ENCODE measurements at regions not wholly inside any gene's neighbourhood (a gene's known extent, or its start where the extent isn't known, plus 50 kb on each side); places are given as distances from the start of the nearest gene placed in this dataset.

GRCh38 chr12:132422381-132423043 is 67.4 kb upstream of the FBRSL1 start:
- BruUV-seq (replicated peaks) = no TSS peak
- no peak overlapping the region for H2BK5ac ChIP-seq (ENCODE audit: low read depth, low read length, poor library complexity, severe bottlenecking)
- H3K18ac ChIP-seq (ENCODE audit: low read depth, low read length) = no peak overlapping the region; the same call in 1 of the 2 replicates
- dilution Hi-C loops (cut with HindIII; ENCODE audit: low sequenced_read_pairs, unreplicated experiment) (no loop called here), intact Hi-C loops (cut with micrococcal nuclease) (no loop called here), in situ Hi-C loops (cut with MboI; ENCODE audit: low sequenced_read_pairs) (no loop called here)
- no peaks in the 10 kb centered on the region for H3K79me1 ChIP-seq (ENCODE audit: low read depth in 1 of 2, low read length in 2 of 2)
- TF ChIP-seq RFX5 (IDR thresholded peaks at IDR 0.05; ENCODE audit: low read depth, low read length) = no peak
- no peak for TF ChIP-seq MAFK (IDR thresholded peaks at IDR 0.05; ENCODE audit: low read depth, low read length)
- no peak for TF ChIP-seq MAZ (IDR thresholded peaks at IDR 0.05; ENCODE audit: borderline replicate concordance, low read depth, low read length)
- TF ChIP-seq FOS (IDR thresholded peaks at IDR 0.05; ENCODE audit: low read depth, low read length) = no peak
- no peak for TF ChIP-seq ELK1 (IDR thresholded peaks at IDR 0.05; ENCODE audit: borderline replicate concordance, low read depth, low read length)
- TF ChIP-seq RAD21 (IDR thresholded peaks at IDR 0.05; ENCODE audit: low read length) = no peak
- TF ChIP-seq POLR2A (IDR thresholded peaks at IDR 0.05; ENCODE audit: low read depth, low read length) = no peak
- no peak for TF ChIP-seq CEBPB (IDR thresholded peaks at IDR 0.05; ENCODE audit: low read depth, low read length)
- TF ChIP-seq MXI1 (IDR thresholded peaks at IDR 0.05; ENCODE audit: borderline replicate concordance, low read depth, low read length) = no peak
- TF ChIP-seq RCOR1 (IDR thresholded peaks at IDR 0.05; ENCODE audit: insufficient replicate concordance, low read length) = no peak
- no peak for TF ChIP-seq USF2 (IDR thresholded peaks at IDR 0.05; ENCODE audit: low read depth, low read length)
- no peak for TF ChIP-seq CTCF (conservative IDR thresholded peaks at IDR 0.05; ENCODE audit: low read depth, low read length)
- TF ChIP-seq SMC3 (IDR thresholded peaks at IDR 0.05; ENCODE audit: low read depth, low read length) = no peak
- TF ChIP-seq NFE2L2 (IDR thresholded peaks at IDR 0.05; ENCODE audit: low read depth, low read length) = no peak
- no peak for TF ChIP-seq CHD1 (IDR thresholded peaks at IDR 0.05; ENCODE audit: low read depth, low read length)
- TF ChIP-seq BHLHE40 (IDR thresholded peaks at IDR 0.05; ENCODE audit: low read depth, low read length) = no peak
- no peak overlapping the region; the same call in 1 of the 2 replicates for H3K4me2 ChIP-seq (ENCODE audit: low read depth, low read length)
- H3K56ac ChIP-seq (ENCODE audit: extremely low read depth, insufficient read depth, low read length) = no peak overlapping the region
- no peak overlapping the region for H3K4ac ChIP-seq (ENCODE audit: low read depth, low read length)
- peaks cover 38% of the 10 kb centered on the region for H3K27me3 ChIP-seq (ENCODE audit: control insufficient read depth, insufficient read depth, low read length)
- H3K27ac ChIP-seq (ENCODE audit: insufficient read depth, low read length) = no peak overlapping the region; the same call in 1 of the 2 replicates
- H3K9me3 ChIP-seq (ENCODE audit: control insufficient read depth, insufficient read depth, low read length) = peaks cover 11% of the 10 kb centered on the region
- no peak overlapping the region for H3K14ac ChIP-seq (replicated peaks; ENCODE audit: low read depth, low read length)
- 88% methylated on average over 2 of the region's 6 CpGs; no CpG with 5 or more reads in 1 of the 2 experiments for WGBS, 2 experiments (ENCODE audit: extremely low coverage in 2 of 2, insufficient read length in 1 of 2)
- H4K91ac ChIP-seq (ENCODE audit: insufficient read depth, low read depth, low read length) = no peak overlapping the region; the same call in 1 of the 2 replicates
- peak overlapping the region; percentile 44 for H2AFZ ChIP-seq (replicated peaks; ENCODE audit: low read length, poor library complexity)
- H2BK15ac ChIP-seq (ENCODE audit: low read depth, low read length) = no peak overlapping the region
- H2AK5ac ChIP-seq (ENCODE audit: low read depth, low read length) = no peak overlapping the region
- DNase-seq (peak; percentile 42), ATAC-seq (ENCODE audit: low read depth) (peak; percentile 85)
- H3K23ac ChIP-seq (ENCODE audit: low read depth, low read length) = no peak overlapping the region
- H4K5ac ChIP-seq (ENCODE audit: low read depth, low read length) = no peak overlapping the region
- no peaks in the 10 kb centered on the region for H3K9me1 ChIP-seq (ENCODE audit: insufficient read depth, low read length)
- H4K20me1 ChIP-seq (ENCODE audit: insufficient read depth, low read length) = no peaks in the 10 kb centered on the region
- ChIA-PET CTCF (no interaction called here), POLR2A (ENCODE audit: unreplicated experiment) (no interaction called here)
- H2BK120ac ChIP-seq (ENCODE audit: low read depth, low read length) = no peak overlapping the region
- no peak overlapping the region for H3K4me3 ChIP-seq (ENCODE audit: insufficient read depth, low read depth, low read length)
- H3K36me3 ChIP-seq (ENCODE audit: control insufficient read depth, insufficient read depth, low read length) = no peaks in the 10 kb centered on the region
- no peak overlapping the region for H3K9ac ChIP-seq (ENCODE audit: low read depth, low read length)
- no peak overlapping the region for H4K8ac ChIP-seq (ENCODE audit: low read depth in 2 of 2, low read length in 2 of 2)
- H2BK20ac ChIP-seq (ENCODE audit: low read depth, low read length) = no peak overlapping the region
- no peak overlapping the region for H2AK9ac ChIP-seq (replicated peaks; ENCODE audit: low read depth, low read length, poor library complexity)
- peaks cover 3% of the 10 kb centered on the region; the same call in 1 of the 2 replicates for H3K4me1 ChIP-seq (ENCODE audit: control insufficient read depth, insufficient read depth, low read length)

Measured in IMR-90 (cell line).